Right lobe of liver (tissue), 4 donors: ENCODE measurements at regions not wholly inside any gene's neighbourhood (a gene's known extent, or its start where the extent isn't known, plus 50 kb on each side); places are given as distances from the start of the nearest gene placed in this dataset.

Source experiments
- CTCF ChIP-seq, 4 donors: fragments of 200-600 bp in 3 of 4; fragments of 450-650 bp in 1 of 4; IDR thresholded peaks; one replicate each; pipeline versions ENCODE4 v1.5.1 to v1.8.0; 2016 to 2022; ENCODE audit warnings: antibody characterized with exemption in 4 of 4, mild to moderate bottlenecking in 2 of 4
- POLR2A ChIP-seq: fragments of 450-650 bp; IDR thresholded peaks from one replicate; pipeline ENCODE4 v1.6.1; 2017; ENCODE audit warnings: antibody characterized with exemption, mild to moderate bottlenecking
- donor health status: DM: no; HTN: no; CAD: no.
- donor health status: DM: no; HTN: no; CAD: no.
- donor health status: DM: no; HTN: yes; CAD: no.

- TF ChIP-seq POLR2A (no peak), CTCF (IDR thresholded peaks at IDR 0.05) (no peak)
Measured at GRCh38 chr15:97576929-97577645, 383.4 kb upstream of the ARRDC4 start.
